Muscle layer of colon (tissue), 2 donors: ENCODE measurements at regions not wholly inside any gene's neighbourhood (a gene's known extent, or its start where the extent isn't known, plus 50 kb on each side); places are given as distances from the start of the nearest gene placed in this dataset.

ENCODE experiments used
- H3K27ac ChIP-seq: one replicate; pipeline ENCODE4 v1.7.0; 2013; ENCODE audit warnings: low read depth, mild to moderate bottlenecking, low read length, moderate library complexity
- H3K27me3 ChIP-seq, 2 donors: one replicate each; pipeline ENCODE4 v1.7.0; 2013; ENCODE audit warnings: low read length in 2 of 2, mild to moderate bottlenecking in 2 of 2; ENCODE audit not compliant: insufficient read depth in 2 of 2, control insufficient read depth in 1 of 2
- H3K36me3 ChIP-seq: one replicate; pipeline ENCODE4 v1.7.0; 2013; ENCODE audit warnings: mild to moderate bottlenecking, low read length; ENCODE audit not compliant: insufficient read depth
- H3K4me1 ChIP-seq: one replicate; pipeline ENCODE4 v1.7.0; 2013; ENCODE audit warnings: mild to moderate bottlenecking, low read length; ENCODE audit not compliant: insufficient read depth
- H3K4me3 ChIP-seq, 2 donors: one replicate each; pipeline ENCODE4 v1.7.0; 2013; ENCODE audit warnings: low read length in 2 of 2, low read depth in 1 of 2, mild to moderate bottlenecking in 1 of 2, moderate library complexity in 1 of 2
- H3K9ac ChIP-seq: one replicate; pipeline ENCODE4 v1.7.0; 2013; ENCODE audit warnings: low read length
- H3K9me3 ChIP-seq: one replicate; pipeline ENCODE4 v1.7.0; 2013; ENCODE audit warnings: mild to moderate bottlenecking, low read length
- donor health status: abdominal sarcoma.
- donor health status: Adenocarcinoma of cecum.

- H3K9ac ChIP-seq = no peak overlapping the region
- H3K4me1 ChIP-seq = no peaks in the 10 kb centered on the region
- no peaks in the 10 kb centered on the region for H3K27me3 ChIP-seq
- no peaks in the 10 kb centered on the region for H3K9me3 ChIP-seq
- H3K36me3 ChIP-seq = no peaks in the 10 kb centered on the region
- H3K4me3 ChIP-seq = no peak overlapping the region
- no peak overlapping the region for H3K27ac ChIP-seq
Observed at GRCh38 chr17:73694491-73694890, 50.2 kb upstream of the SDK2 start.

- no peaks in the 10 kb centered on the region for H3K9me3 ChIP-seq
- H3K27ac ChIP-seq = no peak overlapping the region
- no peak overlapping the region for H3K4me3 ChIP-seq
- no peak overlapping the region for H3K9ac ChIP-seq
- no peaks in the 10 kb centered on the region for H3K4me1 ChIP-seq
- no peaks in the 10 kb centered on the region for H3K36me3 ChIP-seq
- no peaks in the 10 kb centered on the region for H3K27me3 ChIP-seq
Observed at GRCh38 chr17:73695035-73695738, 50.9 kb upstream of the SDK2 start.

GRCh38 chr17:73696251-73696650 is 52.0 kb upstream of the SDK2 start:
- H3K27me3 ChIP-seq = no peaks in the 10 kb centered on the region
- H3K4me3 ChIP-seq = no peak overlapping the region
- H3K27ac ChIP-seq = no peak overlapping the region
- no peaks in the 10 kb centered on the region for H3K9me3 ChIP-seq
- no peaks in the 10 kb centered on the region for H3K36me3 ChIP-seq
- H3K9ac ChIP-seq = no peak overlapping the region
- no peaks in the 10 kb centered on the region for H3K4me1 ChIP-seq

- Histone ChIP-seq H3K27me3 (no peaks in the 10 kb centered on the region), H3K4me3 (no peak overlapping the region), H3K27ac (no peak overlapping the region), H3K4me1 (no peaks in the 10 kb centered on the region), H3K9me3 (no peaks in the 10 kb centered on the region), H3K36me3 (no peaks in the 10 kb centered on the region), H3K9ac (no peak overlapping the region)
Observed at GRCh38 chr17:73697872-73698271, 53.6 kb upstream of the SDK2 start.

GRCh38 chr17:73698966-73699365 is 54.7 kb upstream of the SDK2 start:
- Histone ChIP-seq H3K4me1 (no peaks in the 10 kb centered on the region), H3K36me3 (no peaks in the 10 kb centered on the region), H3K4me3 (no peak overlapping the region), H3K27me3 (no peaks in the 10 kb centered on the region), H3K9ac (no peak overlapping the region), H3K9me3 (no peaks in the 10 kb centered on the region), H3K27ac (no peak overlapping the region)

- Histone ChIP-seq H3K4me1 (no peaks in the 10 kb centered on the region), H3K27ac (no peak overlapping the region), H3K27me3 (no peaks in the 10 kb centered on the region), H3K4me3 (no peak overlapping the region), H3K9ac (no peak overlapping the region), H3K36me3 (no peaks in the 10 kb centered on the region), H3K9me3 (no peaks in the 10 kb centered on the region)
Observed at GRCh38 chr17:73701701-73702100, 57.5 kb upstream of the SDK2 start.

- Histone ChIP-seq H3K36me3 (no peaks in the 10 kb centered on the region), H3K27ac (no peak overlapping the region), H3K4me3 (no peak overlapping the region), H3K27me3 (no peaks in the 10 kb centered on the region), H3K9ac (no peak overlapping the region), H3K4me1 (no peaks in the 10 kb centered on the region), H3K9me3 (no peaks in the 10 kb centered on the region)
Observed at GRCh38 chr17:73703192-73703591, 58.9 kb upstream of the SDK2 start.

- no peaks in the 10 kb centered on the region for H3K9me3 ChIP-seq
- H3K27ac ChIP-seq = no peak overlapping the region
- H3K27me3 ChIP-seq = no peaks in the 10 kb centered on the region
Observed at GRCh38 chr17:73703917-73704316, 59.7 kb upstream of the SDK2 start.

GRCh38 chr17:73705594-73705993 is 61.3 kb upstream of the SDK2 start:
- Histone ChIP-seq H3K9me3 (no peaks in the 10 kb centered on the region), H3K27me3 (peaks cover 0 to 3% of the 10 kb centered on the region in 2 donors), H3K9ac (no peak overlapping the region), H3K4me3 (no peak overlapping the region), H3K27ac (no peak overlapping the region), H3K36me3 (no peaks in the 10 kb centered on the region), H3K4me1 (no peaks in the 10 kb centered on the region)

More at GRCh38 chr17:73703917-73704316, 59.7 kb upstream of the SDK2 start:
- H3K4me1 ChIP-seq = no peaks in the 10 kb centered on the region
- no peak overlapping the region for H3K9ac ChIP-seq
- no peaks in the 10 kb centered on the region for H3K36me3 ChIP-seq
- no peak overlapping the region for H3K4me3 ChIP-seq

- Histone ChIP-seq H3K9ac (no peak overlapping the region), H3K4me3 (no peak overlapping the region), H3K4me1 (no peaks in the 10 kb centered on the region), H3K27ac (no peak overlapping the region), H3K36me3 (no peaks in the 10 kb centered on the region), H3K27me3 (peaks cover 0 to 4% of the 10 kb centered on the region in 2 donors), H3K9me3 (no peaks in the 10 kb centered on the region)
Observed at GRCh38 chr17:73706428-73706827, 62.2 kb upstream of the SDK2 start.

GRCh38 chr17:73706858-73707257 is 62.6 kb upstream of the SDK2 start:
- no peaks in the 10 kb centered on the region for H3K4me1 ChIP-seq
- H3K4me3 ChIP-seq = no peak overlapping the region
- no peaks in the 10 kb centered on the region for H3K36me3 ChIP-seq
- no peak overlapping the region for H3K27ac ChIP-seq
- no peak overlapping the region for H3K9ac ChIP-seq
- no peaks in the 10 kb centered on the region for H3K9me3 ChIP-seq
- H3K27me3 ChIP-seq = peaks cover 0 to 8% of the 10 kb centered on the region in 2 donors

- H3K27me3 ChIP-seq = peaks cover 0 to 13% of the 10 kb centered on the region in 2 donors
- no peak overlapping the region for H3K9ac ChIP-seq
- H3K4me3 ChIP-seq = no peak overlapping the region
- H3K9me3 ChIP-seq = no peaks in the 10 kb centered on the region
- no peaks in the 10 kb centered on the region for H3K36me3 ChIP-seq
- no peaks in the 10 kb centered on the region for H3K4me1 ChIP-seq
- H3K27ac ChIP-seq = no peak overlapping the region
Observed at GRCh38 chr17:73707358-73707757, 63.1 kb upstream of the SDK2 start.
